ACC112 (cell line): ENCODE measurements at regions not wholly inside any gene's neighbourhood (a gene's known extent, or its start where the extent isn't known, plus 50 kb on each side); places are given as distances from the start of the nearest gene placed in this dataset.

Experiments
- H2AFZ ChIP-seq: fragments of 200-600 bp; sonication (generic); one replicate; pipeline ENCODE4 v1.6.0; 2017; ENCODE audit warnings: antibody characterized with exemption, low read length; ENCODE audit not compliant: unreplicated experiment
- H3K27ac ChIP-seq: fragments of 200-600 bp; sonication (generic); 2 replicates; pipeline ENCODE4 v1.5.1; 2014; ENCODE audit warnings: low read depth, mild to moderate bottlenecking, antibody characterized with exemption, low read length, moderate library complexity
- H3K27me3 ChIP-seq: fragments of 200-600 bp; sonication (generic); 2 replicates; pipeline ENCODE4 v1.6.1; 2014; ENCODE audit warnings: mild to moderate bottlenecking, antibody characterized with exemption, low read length, moderate library complexity, mixed read lengths; ENCODE audit not compliant: insufficient read depth
- H3K36me3 ChIP-seq: fragments of 200-600 bp; sonication (generic); 2 replicates; pipeline ENCODE4 v1.6.1; 2016; ENCODE audit warnings: mild to moderate bottlenecking, antibody characterized with exemption, low read length, moderate library complexity, mixed read lengths; ENCODE audit not compliant: insufficient read depth
- H3K4me1 ChIP-seq: fragments of 200-600 bp; sonication (generic); one replicate; pipeline ENCODE4 v1.6.1; 2016; ENCODE audit warnings: low read length, mixed read lengths; ENCODE audit not compliant: insufficient read depth, unreplicated experiment, control insufficient read depth
- H3K4me3 ChIP-seq: fragments of 200-600 bp; sonication (generic); 2 replicates; pipeline ENCODE4 v1.5.1; 2014; ENCODE audit warnings: mild to moderate bottlenecking, low read depth, low read length
- H3K79me2 ChIP-seq: fragments of 200-600 bp; sonication (generic); one replicate; pipeline ENCODE4 v1.6.0; 2016; ENCODE audit warnings: low read length; ENCODE audit not compliant: control insufficient read depth, unreplicated experiment, insufficient read depth

DNA sequence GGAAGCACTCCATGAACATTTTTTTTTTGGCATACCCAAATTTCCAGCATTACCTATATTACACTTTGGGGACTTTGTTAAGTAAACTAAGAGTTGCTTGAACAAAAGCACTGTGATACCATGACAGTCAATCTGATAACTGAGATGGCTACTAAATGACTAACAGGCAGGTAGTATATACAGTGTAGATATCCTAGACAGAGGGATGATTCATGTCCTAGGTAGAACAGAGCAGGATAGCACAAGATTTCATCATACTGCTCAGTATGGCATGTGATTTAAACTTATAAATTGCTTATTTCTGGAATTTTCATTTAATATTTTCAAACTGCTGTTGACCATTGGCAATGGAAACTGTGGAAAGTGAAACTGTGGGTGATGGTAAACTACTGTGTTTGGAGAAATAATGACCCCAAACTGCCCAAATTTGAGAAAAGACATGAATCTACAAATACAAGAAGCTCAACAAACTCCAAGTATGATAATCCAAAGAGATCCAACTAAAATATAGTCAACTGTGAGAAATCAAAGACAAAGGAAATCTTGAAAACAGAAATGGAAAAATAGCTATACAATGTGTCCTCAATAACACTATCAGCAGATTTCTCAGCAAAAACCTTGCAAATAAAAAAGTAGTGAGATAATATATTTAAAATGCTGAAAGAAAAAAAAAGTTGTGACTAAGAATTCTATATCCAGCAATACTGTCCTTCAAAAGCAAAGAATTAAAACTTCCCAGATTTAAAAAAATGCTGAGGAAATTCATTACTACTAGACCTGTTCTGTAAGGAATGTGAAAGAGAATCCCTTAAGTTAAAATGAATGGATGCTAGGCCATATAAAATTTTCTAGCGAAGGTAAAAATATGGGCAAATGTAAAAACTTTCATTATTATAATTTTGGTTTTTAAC, 410.4 kb downstream of the DUSP10 start:
- Histone ChIP-seq H3K79me2 (no peaks in the 10 kb centered on the region), H3K27me3 (no peaks in the 10 kb centered on the region), H3K4me3 (no peak overlapping the region), H3K27ac (no peak overlapping the region), H3K4me1 (peaks cover 22% of the 10 kb centered on the region), H2AFZ (no peak overlapping the region), H3K36me3 (no peaks in the 10 kb centered on the region)

DNA sequence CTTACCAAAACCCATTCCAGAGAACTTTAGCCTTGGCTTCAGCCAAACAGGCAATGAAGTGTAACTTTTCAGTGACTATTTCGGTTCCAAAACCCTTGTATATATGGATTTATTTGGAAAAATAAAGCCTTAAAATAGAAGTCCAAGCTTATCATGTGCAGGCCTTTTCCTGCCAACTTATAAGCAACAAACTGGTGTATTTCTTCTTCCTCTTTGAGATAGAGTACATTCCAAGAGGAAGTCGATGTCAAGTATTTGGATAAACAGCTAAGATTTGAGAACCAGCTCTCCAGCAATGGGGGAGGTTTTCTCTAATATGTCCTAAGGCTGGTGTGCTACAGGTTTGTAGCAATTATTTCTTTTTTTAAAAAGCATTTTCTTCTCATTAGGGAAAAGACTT, 407.8 kb downstream of the DUSP10 start:
- Histone ChIP-seq H3K36me3 (no peaks in the 10 kb centered on the region), H3K27ac (no peak overlapping the region; the same call in 1 of the 2 replicates), H2AFZ (no peak overlapping the region), H3K4me1 (peaks cover 27% of the 10 kb centered on the region), H3K27me3 (no peaks in the 10 kb centered on the region), H3K79me2 (no peaks in the 10 kb centered on the region), H3K4me3 (no peak overlapping the region)

DNA sequence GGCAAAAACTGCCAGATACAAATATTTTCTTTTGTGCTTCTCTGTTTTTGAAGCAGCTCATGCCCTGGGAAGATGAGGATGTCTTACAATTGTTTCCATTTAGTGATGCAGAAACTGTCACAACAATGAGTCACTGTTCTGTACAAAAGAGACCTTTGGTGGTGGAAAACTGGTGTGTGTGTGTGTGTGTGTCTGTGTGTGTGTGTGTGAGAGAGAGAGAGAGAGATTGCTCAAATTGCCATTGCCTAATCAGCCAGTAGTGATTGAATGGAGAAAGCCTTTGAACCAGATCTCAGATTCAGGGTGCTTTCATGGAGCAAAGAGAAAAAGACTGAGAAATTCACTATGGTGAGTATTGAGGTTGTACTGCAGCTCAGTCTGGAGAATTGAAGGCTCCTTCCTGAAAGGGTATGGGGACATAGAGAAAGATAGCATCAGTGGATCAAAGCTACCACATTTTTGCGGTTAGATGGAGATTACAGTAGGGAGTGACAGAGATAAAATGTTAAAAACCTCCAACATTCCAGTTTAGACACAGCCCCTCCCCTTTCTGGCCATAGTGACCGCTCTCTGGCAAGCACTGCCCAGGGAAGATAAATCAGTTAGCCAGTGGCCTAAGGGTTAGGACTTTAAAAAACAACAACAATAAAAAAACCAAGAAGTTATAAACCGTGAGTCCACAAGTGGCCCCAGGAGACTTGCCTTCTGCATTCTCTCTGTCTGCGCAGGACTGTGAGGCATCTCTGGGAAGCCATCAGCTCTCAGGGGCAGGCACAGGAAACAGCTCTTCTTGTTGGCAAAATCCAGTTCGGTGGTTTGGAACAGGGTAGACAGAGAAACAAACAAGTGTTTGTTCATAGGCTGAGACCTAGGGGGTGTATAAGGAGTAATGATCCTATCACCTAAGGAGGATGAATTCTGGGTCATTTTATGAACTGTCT, 406.5 kb downstream of the DUSP10 start:
- Histone ChIP-seq H3K27ac (peak overlapping the region; percentile 94), H3K27me3 (no peaks in the 10 kb centered on the region), H3K4me1 (peaks cover 27% of the 10 kb centered on the region), H3K36me3 (no peaks in the 10 kb centered on the region), H3K4me3 (peak overlapping the region; percentile 52), H3K79me2 (no peaks in the 10 kb centered on the region), H2AFZ (peak overlapping the region; percentile 24)

DNA sequence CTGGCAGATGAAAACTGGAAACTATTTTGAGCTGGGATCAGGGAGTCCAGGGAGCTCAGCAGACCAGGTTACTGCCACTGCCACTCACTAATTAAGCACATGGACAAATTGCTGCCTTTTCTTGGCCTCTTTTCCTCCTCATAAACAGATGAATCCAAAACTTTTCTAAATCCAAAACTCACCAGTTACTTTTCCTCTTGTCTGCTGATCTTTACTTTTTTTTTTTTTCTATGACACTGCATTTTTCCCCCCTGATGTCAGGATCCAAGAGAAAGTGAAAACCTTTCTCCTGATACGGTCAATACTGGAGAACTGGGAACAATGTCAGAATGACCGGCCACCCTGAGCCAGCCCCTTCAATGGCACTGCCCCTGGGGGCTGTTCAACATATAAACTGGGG, 405.8 kb downstream of the DUSP10 start:
- Histone ChIP-seq H2AFZ (peak overlapping the region; percentile 24), H3K27ac (peak overlapping the region; percentile 94), H3K4me3 (peak overlapping the region; percentile 52), H3K79me2 (no peaks in the 10 kb centered on the region), H3K4me1 (peaks cover 27% of the 10 kb centered on the region), H3K36me3 (no peaks in the 10 kb centered on the region), H3K27me3 (no peaks in the 10 kb centered on the region)

DNA sequence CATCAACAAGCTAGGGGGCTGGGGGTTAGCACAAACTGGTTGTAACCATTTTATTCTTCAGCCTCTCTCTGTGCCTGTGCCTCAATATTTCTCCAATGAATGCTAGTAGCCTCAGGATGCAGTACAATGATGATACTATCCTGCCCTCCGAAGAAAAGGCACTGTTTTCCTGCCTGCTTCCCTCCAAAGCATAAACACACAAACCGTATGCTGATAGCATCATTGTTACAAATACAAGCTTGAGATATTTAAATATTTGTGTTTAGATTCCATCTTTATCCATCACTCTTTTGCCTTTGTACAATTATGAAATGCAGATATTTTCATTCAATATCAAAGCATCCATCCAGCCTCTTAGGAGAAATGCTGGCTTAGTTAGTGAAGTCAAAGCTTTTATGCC, 404.8 kb downstream of the DUSP10 start:
- H3K36me3 ChIP-seq = no peaks in the 10 kb centered on the region
- H3K27ac ChIP-seq = peak overlapping the region; percentile 94; the same call in 1 of the 2 replicates
- H3K79me2 ChIP-seq = no peaks in the 10 kb centered on the region
- no peaks in the 10 kb centered on the region for H3K27me3 ChIP-seq
- H3K4me1 ChIP-seq = peaks cover 27% of the 10 kb centered on the region
- H3K4me3 ChIP-seq = no peak overlapping the region
- no peak overlapping the region for H2AFZ ChIP-seq

DNA sequence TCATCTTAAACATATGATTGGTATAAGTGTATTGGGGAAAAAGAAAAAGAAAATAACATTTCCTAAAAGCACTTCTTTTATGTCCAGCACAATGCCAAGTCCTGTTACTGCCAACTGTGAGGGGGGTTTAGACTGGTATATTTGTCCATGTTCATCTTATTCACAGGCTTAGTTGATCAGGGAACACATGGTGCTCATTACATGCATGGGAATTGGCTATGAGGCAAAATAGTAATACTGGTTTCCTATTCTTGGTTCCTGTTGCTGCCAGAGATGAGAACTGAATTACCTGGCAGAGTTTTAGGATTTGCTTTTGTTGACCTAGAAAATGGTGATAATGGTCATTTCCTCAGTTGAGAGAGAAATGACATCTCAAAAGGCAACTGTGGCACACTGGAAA, 398.8 kb downstream of the DUSP10 start:
- no peaks in the 10 kb centered on the region for H3K36me3 ChIP-seq
- no peaks in the 10 kb centered on the region for H3K27me3 ChIP-seq
- H3K4me1 ChIP-seq = peaks cover 10% of the 10 kb centered on the region
- no peak overlapping the region for H3K27ac ChIP-seq
- no peak overlapping the region for H3K4me3 ChIP-seq
- no peaks in the 10 kb centered on the region for H3K79me2 ChIP-seq
- no peak overlapping the region for H2AFZ ChIP-seq

DNA sequence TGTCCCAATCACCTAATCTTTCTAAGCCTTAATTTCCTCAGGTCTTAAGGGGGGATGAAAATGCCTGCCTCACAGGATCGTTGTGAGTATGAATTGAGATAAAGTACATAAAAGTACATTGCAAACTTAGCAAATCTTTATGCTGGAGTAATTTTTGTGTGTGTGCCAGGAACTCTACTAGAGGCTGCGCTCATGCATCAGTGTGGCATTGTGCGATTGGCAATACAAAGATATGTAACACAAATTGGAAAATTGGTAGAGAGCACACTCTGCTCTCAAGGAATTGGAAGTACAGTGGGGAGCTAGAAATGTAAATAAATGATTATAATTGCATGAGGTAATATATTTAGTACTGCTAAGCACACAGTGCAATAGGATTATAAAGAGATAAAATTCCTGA, 398.3 kb downstream of the DUSP10 start:
- Histone ChIP-seq H3K4me3 (no peak overlapping the region), H3K4me1 (peaks cover 10% of the 10 kb centered on the region), H2AFZ (no peak overlapping the region), H3K36me3 (no peaks in the 10 kb centered on the region), H3K79me2 (no peaks in the 10 kb centered on the region), H3K27ac (no peak overlapping the region), H3K27me3 (no peaks in the 10 kb centered on the region)

DNA sequence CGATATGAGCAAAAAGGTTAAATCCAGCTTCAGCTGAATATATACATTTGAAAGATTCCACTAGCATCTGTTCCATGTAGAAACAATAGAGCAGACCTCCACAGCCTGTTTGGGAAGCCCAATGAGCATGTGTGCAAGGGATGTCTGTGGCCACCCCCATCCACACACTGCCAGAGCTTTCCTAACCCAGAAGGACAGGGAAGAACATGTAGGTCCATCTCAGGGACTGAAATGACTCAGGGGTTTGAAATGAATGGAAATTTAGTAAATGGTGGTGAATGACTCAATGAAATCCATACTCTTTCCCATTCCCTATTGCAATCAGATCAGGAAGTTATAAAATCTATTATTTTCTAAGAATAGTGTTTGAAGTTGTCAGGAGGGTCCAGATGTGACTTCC, 397.2 kb downstream of the DUSP10 start:
- no peaks in the 10 kb centered on the region for H3K27me3 ChIP-seq
- peaks cover 10% of the 10 kb centered on the region for H3K4me1 ChIP-seq
- H2AFZ ChIP-seq = no peak overlapping the region
- H3K79me2 ChIP-seq = no peaks in the 10 kb centered on the region
- H3K36me3 ChIP-seq = no peaks in the 10 kb centered on the region
- peak overlapping the region; percentile 28; the same call in 1 of the 2 replicates for H3K27ac ChIP-seq
- no peak overlapping the region for H3K4me3 ChIP-seq

DNA sequence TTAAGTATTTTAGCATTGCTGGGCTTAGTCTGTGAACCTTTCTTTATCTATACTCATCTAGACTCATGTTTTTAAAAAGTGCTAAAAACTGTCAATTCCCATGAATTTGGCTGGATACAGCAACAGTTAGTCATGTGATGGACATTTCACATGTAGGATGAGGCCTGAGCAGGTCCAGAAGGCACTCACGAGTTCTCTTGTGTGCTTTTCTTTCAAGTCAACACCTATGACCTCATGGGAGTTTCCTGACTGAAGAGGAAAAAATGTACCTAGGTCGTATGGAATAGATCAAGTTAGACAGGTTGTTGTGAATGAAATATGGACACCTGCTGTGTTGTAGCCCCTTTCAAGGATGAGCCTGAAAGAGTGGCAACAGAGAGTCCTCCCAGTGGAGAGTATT, 394.2 kb downstream of the DUSP10 start:
- no peaks in the 10 kb centered on the region for H3K36me3 ChIP-seq
- no peak overlapping the region for H3K4me3 ChIP-seq
- peaks cover 10% of the 10 kb centered on the region for H3K4me1 ChIP-seq

DNA sequence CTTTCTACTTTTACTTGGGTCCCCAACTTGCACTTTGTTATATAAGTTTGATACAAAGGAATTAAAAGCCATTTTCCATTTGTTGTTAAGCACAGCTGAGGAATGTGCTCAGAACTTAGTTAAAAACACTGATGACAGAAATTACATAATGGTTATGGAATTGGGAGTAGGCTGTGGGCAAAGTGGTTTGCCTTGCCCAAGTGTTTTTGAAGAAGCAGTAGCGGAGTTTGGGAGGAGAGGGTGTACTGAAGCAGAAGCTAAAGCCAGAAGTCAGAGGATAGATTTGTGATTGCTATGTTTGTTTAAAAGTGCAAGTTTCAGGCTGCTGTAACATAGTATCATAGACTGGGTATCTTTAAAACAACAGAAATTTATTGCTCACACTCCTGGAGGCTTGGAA, 391.8 kb downstream of the DUSP10 start:
- Histone ChIP-seq H3K36me3 (no peaks in the 10 kb centered on the region), H3K79me2 (no peaks in the 10 kb centered on the region), H2AFZ (no peak overlapping the region), H3K27ac (no peak overlapping the region), H3K4me3 (no peak overlapping the region), H3K27me3 (no peaks in the 10 kb centered on the region), H3K4me1 (peaks cover 3% of the 10 kb centered on the region)

More for the DNA sequence above, 394.2 kb downstream of the DUSP10 start:
- Histone ChIP-seq H3K79me2 (no peaks in the 10 kb centered on the region), H3K27me3 (no peaks in the 10 kb centered on the region), H3K27ac (no peak overlapping the region), H2AFZ (no peak overlapping the region)
